ENCODE measurements at regions not wholly inside any gene's neighbourhood (a gene's known extent, or its start where the extent isn't known, plus 50 kb on each side); places are given as distances from the start of the nearest gene placed in this dataset.

GRCh38 chr14:87419925-87420324, 573.1 kb downstream of the GALC start:
- H3K79me2 ChIP-seq (ENCODE audit: insufficient read depth, low read length): no peaks in the 10 kb centered on the region
- 5% methylated on average over 2 of the region's 2 CpGs for WGBS (ENCODE audit: low lambda C conversion rate)
- ATAC-seq (no peak), FAIRE-seq (no peak), DNase-seq (ENCODE audit: low spot score) (no peak)
- H3K4me2 ChIP-seq (ENCODE audit: low read depth, low read length): no peak overlapping the region
- in situ Hi-C loops (cut with HindIII; ENCODE audit: extremely low pct_ligation_motif_present, low pct_unique_long_range_greater_than_20kb) (no loop called here), intact Hi-C loops (cut with micrococcal nuclease; ENCODE audit: unreplicated experiment) (no loop called here)
- CTCF ChIA-PET (ENCODE audit: low intra/inter-chr PET ratio, low total read pairs): no interaction called here
- no peaks in the 10 kb centered on the region for H3K36me3 ChIP-seq (replicated peaks in 1 of 2; ENCODE audit: control insufficient read depth in 1 of 2, insufficient read depth in 2 of 2, low read length in 2 of 2)
- no peaks in the 10 kb centered on the region for H3K27me3 ChIP-seq (ENCODE audit: control insufficient read depth in 1 of 2, insufficient read depth in 2 of 2, low read length in 2 of 2)
- no peak overlapping the region for H3K27ac ChIP-seq (ENCODE audit: extremely low read length, insufficient read depth, low read length)
- no peak overlapping the region for H3K9ac ChIP-seq (ENCODE audit: insufficient read depth, low read depth, low read length)
- no peak overlapping the region for H2AFZ ChIP-seq (ENCODE audit: low read length)
- no peaks in the 10 kb centered on the region for H3K4me1 ChIP-seq (ENCODE audit: insufficient read depth, low read length)
- POLR2A ChIA-PET: no interaction called here
- TF ChIP-seq HMGXB4 (CRISPR knock-in tag; IDR thresholded peaks at IDR 0.05; ENCODE audit: borderline replicate concordance in 1 of 2, low read depth in 1 of 2): no peak
- no peak for TF ChIP-seq IKZF4 (CRISPR knock-in tag; IDR thresholded peaks at IDR 0.05; ENCODE audit: borderline replicate concordance, low read depth, not compliant biosample characterization)
- TF ChIP-seq MEIS1 (CRISPR knock-in tag; IDR thresholded peaks at IDR 0.05; ENCODE audit: borderline replicate concordance): no peak
- TF ChIP-seq, protein P1, sequence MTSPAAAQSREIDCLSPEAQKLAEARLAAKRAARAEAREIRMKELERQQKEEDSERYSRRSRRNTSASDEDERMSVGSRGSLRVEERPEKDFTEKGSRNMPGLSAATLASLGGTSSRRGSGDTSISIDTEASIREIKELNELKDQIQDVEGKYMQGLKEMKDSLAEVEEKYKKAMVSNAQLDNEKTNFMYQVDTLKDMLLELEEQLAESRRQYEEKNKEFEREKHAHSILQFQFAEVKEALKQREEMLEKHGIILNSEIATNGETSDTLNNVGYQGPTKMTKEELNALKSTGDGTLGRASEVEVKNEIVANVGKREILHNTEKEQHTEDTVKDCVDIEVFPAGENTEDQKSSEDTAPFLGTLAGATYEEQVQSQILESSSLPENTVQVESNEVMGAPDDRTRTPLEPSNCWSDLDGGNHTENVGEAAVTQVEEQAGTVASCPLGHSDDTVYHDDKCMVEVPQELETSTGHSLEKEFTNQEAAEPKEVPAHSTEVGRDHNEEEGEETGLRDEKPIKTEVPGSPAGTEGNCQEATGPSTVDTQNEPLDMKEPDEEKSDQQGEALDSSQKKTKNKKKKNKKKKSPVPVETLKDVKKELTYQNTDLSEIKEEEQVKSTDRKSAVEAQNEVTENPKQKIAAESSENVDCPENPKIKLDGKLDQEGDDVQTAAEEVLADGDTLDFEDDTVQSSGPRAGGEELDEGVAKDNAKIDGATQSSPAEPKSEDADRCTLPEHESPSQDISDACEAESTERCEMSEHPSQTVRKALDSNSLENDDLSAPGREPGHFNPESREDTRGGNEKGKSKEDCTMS (CRISPR knock-in tag; conservative IDR thresholded peaks at IDR 0.05): no peak
- no peak for TF ChIP-seq NFKB2 (CRISPR knock-in tag; IDR thresholded peaks at IDR 0.05; ENCODE audit: borderline replicate concordance)
- no peak for TF ChIP-seq IRF2 (CRISPR knock-in tag; IDR thresholded peaks at IDR 0.05)
- no peak for TF ChIP-seq CERS6 (CRISPR knock-in tag; IDR thresholded peaks at IDR 0.05)
- TF ChIP-seq ZNF30 (CRISPR knock-in tag; IDR thresholded peaks at IDR 0.05): no peak
- no peak for TF ChIP-seq SOX5 (CRISPR knock-in tag; IDR thresholded peaks at IDR 0.05; ENCODE audit: borderline replicate concordance)
- no peak for TF ChIP-seq RXRB (CRISPR knock-in tag; IDR thresholded peaks at IDR 0.05; ENCODE audit: borderline replicate concordance)
- no peak for TF ChIP-seq ZNF44 (CRISPR knock-in tag; IDR thresholded peaks at IDR 0.05)
- no peak for TF ChIP-seq CBX2 (IDR thresholded peaks at IDR 0.05; ENCODE audit: low read depth, low read length)
- no peak for TF ChIP-seq CBX2 (CRISPR knock-in tag; IDR thresholded peaks at IDR 0.05; ENCODE audit: low read depth)
- TF ChIP-seq ETV6 (CRISPR knock-in tag; conservative IDR thresholded peaks at IDR 0.05): no peak
- no peak for TF ChIP-seq ZSCAN21 (CRISPR knock-in tag; IDR thresholded peaks at IDR 0.05; ENCODE audit: borderline replicate concordance)
- TF ChIP-seq ZFAT (CRISPR knock-in tag; conservative IDR thresholded peaks at IDR 0.05): no peak
- TF ChIP-seq ZNF562 (CRISPR knock-in tag; IDR thresholded peaks at IDR 0.05; ENCODE audit: borderline replicate concordance): no peak
- TF ChIP-seq ZNF446 (CRISPR knock-in tag; IDR thresholded peaks at IDR 0.05): no peak
- H4K20me1 ChIP-seq (ENCODE audit: insufficient read depth, low read length): no peaks in the 10 kb centered on the region
- H3K4me3 ChIP-seq (replicated peaks in 1 of 3; ENCODE audit: insufficient read depth in 1 of 3, low read depth in 2 of 3, low read length in 3 of 3): no peak overlapping the region
- BruUV-seq (replicated peaks): no TSS peak
- peaks cover 28% of the 10 kb centered on the region for H3K9me3 ChIP-seq (ENCODE audit: low read length)
